Muscle of back (tissue), 3 donors: ENCODE measurements at regions not wholly inside any gene's neighbourhood (a gene's known extent, or its start where the extent isn't known, plus 50 kb on each side); places are given as distances from the start of the nearest gene placed in this dataset.
"Not testable (repeated sequence)": the region's sequence is repeated elsewhere in the genome, so short reads cannot be mapped to it uniquely, and the experiment has no call there.

Experiments
- DNase-seq, 3 donors: peaks; one replicate each; pipeline versions ENCODE4 v3.0.0 to v3.0.0-alpha.2; 2013

DNA sequence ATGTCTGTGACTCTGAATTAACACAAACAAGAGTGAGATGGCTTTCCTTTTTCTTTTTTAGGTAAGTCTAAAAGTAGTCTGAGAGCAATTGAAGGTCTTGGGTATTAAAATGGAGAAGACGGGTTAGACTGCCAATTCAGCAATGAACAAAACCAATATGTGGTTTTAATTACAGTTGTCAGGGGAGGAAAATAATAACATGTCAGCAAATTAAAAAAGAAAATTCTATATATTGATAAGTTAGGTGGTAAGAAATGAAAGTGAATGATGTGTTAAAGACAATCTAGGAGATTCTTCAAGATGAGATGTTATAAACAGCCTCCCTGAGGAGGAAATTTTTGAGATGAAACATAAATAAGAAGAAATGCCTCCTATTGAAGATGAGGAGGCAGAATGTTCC is 150.6 kb upstream of the HSF2 start:
- no peak for DNase-seq

DNA sequence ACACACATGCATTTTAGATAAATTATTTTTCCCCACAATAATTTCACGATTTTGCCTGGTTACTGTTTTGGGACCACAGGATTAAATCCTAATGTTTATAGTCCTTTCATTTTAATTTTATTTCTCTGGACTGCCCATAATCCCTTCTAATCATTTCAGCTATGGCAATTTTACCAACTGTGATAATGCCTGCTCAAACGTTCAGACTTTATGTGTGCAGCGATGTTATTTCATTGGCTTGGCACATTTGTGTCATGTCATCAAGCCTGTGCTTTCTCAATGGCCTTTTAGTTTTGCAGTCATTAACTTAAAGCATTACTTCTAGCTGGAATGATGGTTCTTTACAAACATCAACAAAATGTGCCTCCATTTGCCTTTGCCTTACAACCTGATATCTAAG is 140.6 kb upstream of the HSF2 start:
- DNase-seq: no peak

DNA sequence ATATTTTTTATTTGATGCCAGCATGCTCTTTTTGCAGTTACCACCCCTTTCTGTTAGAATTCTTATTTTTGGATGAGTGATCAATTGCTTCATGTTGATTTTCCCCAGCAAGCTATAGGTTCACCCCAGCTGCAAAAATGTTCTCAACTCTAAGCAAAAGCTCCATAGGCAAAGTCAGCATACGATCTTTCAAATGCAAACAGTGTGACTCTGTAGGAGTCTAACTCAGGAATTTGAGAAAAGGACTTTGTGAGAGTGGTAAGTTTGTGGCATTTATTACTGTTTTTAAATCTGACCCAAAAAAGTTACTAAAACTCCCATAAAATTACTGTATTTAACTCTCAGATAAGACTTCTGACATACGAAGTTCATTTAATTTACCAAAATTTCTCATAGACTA is 134.9 kb upstream of the HSF2 start:
- no peak for DNase-seq

DNA sequence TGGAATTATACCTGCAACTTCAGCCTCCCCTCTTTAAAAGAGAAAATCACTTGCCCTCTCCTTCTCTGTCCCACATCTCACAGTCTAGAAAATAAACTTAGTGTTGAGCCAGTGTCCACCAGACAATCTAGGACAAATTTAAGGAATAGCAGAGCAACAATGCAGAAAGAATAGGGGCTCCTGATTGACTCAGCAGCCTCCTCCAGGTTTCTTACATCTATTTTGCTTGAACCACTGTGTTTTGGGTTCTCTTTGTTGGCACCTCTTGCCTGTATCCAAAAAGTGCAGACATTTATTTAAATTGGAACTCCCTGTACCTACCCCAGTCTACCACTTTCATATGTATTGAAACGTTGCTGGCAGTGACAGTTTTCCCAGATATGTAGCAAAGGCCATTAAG is 133.7 kb upstream of the HSF2 start:
- no peak for DNase-seq

DNA sequence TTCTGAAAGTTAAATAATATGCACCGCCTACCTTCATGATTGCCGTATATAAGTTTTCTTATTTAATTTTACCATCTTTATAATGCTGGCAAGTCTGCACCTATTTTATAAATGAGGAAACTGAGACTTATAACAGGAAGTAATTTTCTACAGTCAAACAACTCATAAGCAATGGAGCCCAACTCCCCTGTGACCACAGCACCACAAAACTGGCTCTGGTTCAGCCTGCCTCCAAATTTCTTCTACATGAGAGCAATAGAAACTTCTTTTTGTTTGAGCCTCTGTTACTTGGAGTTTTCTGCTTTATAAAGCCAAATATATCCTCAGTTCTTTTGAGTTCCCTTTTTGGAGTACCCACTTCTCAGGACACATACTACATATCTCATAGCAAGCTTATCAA is 131.1 kb upstream of the HSF2 start:
- DNase-seq: no peak

DNA sequence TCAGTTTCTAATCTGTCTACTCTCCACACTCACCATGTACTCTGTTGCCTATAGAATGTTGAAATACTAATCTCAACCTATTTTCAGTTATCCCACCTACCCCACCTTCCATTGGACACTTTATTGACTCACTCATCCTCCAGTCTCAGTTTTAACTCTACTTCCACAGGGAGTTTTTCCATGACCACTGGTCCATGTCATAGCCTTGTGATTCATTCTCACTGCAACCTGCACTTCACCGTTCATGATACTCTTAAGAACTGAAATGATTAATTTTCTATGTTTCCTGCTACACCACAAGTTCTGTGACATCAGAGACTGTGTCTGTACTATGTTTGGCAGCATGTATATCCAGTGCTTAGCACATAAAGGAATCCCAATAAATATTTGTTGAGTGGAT is 122.8 kb upstream of the HSF2 start:
- no peak for DNase-seq

DNA sequence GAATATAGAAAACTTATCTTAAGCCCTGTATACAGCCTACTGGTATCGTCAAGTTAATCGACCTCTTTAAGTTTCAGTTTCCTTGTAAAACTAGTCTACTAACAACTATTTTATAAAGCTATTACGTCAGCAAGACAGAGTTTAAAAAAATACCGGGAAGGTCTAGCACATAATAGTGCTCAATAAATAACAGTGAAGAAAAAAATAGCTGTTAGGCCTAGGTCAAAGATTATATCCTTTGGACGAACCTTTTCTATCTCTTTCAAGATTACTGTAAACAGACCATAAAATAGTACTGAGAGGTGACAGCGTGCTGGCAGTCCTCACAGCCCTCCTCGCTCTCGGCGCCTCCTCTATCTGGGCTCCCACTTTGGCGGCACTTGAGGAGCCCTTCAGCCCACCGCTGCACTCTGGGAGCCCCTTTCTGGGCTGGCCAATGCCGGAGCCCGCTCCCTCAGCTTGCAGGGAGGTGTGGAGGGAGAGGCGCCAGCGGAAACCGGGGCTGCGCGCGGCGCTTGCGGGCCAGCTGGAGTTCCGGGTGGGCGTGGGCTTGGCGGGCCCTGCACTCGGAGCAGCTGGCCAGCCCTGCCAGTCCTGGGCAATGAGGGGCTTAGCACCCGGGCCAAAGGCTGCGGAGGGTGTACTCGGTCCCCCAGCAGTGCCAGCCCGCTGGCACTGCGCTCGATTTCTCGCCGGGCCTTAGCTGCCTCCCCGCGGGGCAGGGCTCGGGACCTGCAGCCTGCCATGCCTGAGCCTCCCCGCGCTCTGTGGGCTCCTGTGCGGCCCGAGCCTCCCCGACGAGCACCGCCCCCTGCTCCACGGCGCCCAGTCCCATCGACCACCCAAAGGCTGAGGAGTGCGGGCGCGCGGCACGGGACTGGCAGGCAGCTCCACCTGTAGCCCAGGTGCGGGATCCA is 119.1 kb upstream of the HSF2 start:
- not testable (repeated sequence) for DNase-seq

- DNase-seq: no peak
Observed at GRCh38 chr6:122283884-122284283, 115.6 kb upstream of the HSF2 start.

GRCh38 chr6:122284848-122285247 is 114.6 kb upstream of the HSF2 start:
- no peak for DNase-seq

GRCh38 chr6:122285292-122285913 is 114.0 kb upstream of the HSF2 start:
- DNase-seq: no peak

- no peak for DNase-seq
Observed at GRCh38 chr6:122286512-122286911, 112.9 kb upstream of the HSF2 start.

GRCh38 chr6:122289762-122290539 is 109.5 kb upstream of the HSF2 start:
- peak; percentile 8 to 54 (median 18) for DNase-seq

DNA sequence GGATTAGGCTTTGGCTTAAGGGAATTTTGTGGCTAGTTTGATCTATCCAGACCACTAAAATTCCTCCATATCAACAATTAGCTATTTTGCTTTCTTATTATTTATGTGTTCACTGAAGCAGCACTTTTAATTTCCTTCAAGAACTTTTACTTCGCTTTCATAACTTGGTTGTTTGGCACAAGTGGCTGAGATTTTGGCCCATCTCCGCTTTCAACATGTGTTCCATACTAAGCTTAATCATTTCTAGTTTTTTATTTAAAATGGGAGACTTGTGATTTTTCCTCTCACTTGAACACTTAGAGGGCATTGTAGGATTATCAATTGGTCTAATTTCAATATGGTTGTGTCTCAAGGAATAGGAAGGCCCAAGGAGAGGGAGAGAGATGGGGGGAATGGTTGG is 102.4 kb upstream of the HSF2 start:
- DNase-seq: no peak

- no peak for DNase-seq
Observed at GRCh38 chr6:122302067-122302466, 97.4 kb upstream of the HSF2 start.

- no peak for DNase-seq
Observed at GRCh38 chr6:122307577-122307976, 91.9 kb upstream of the HSF2 start.

DNA sequence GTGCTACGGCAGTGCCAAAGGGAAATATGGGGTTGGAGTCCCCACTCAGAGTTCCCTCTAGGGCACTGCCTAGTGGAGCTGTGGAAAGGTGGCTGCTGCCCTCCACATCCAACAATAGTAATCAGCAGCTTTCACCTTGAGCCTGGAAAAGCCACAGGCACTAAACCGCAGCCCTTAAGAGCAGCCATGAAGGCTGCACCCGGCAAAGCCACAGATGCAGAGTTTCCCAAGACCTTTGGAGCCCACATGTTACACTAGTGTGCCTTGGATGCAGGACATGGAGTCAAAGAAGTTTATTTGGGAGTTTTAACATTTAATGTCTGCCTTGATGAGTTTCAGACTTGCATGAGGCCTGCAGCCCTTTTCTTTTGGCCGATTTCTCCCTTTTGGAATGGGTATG is 91.4 kb upstream of the HSF2 start:
- no peak for DNase-seq

DNA sequence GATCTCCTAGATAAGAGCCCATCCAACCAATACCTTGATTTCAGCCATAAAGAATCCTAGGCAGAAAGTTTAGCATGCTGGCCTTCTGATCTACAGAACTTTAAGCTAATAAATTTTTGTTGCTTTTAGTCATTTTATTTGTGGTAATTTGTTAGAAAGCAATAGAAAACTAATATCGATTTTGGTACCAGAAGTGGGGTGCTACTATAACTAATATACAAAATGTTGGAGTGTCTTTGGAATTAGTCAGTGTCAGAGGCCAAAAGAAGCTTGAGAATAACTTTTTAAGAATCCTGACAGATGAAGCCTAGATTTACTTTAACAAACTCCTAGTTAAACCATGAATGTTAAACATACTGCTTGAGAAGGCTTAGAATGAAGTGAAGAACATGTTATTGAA is 83.6 kb upstream of the HSF2 start:
- no peak for DNase-seq

DNA sequence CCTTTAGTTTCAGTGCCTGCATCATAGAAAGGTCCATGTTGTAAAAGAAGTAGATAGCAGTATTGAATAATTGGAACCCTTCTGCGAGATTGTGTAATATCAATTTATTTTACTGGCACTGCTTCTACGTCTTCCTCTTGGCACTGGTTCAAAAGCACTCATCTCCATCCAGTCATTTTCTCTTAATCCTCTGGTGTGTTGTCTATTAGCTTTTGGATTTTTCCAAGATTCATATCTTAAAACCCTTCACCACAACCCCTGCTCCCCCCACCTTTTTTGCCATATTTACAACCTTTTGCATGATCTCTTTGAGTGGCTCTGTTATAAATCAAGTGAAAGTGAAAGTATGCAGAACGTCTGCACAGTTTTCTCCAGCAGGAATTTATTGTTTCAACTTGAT is 76.6 kb upstream of the HSF2 start:
- DNase-seq: peak; percentile 25 to 75 (median 47)

- no peak for DNase-seq
Observed at GRCh38 chr6:122323361-122323760, 76.1 kb upstream of the HSF2 start.

- no peak for DNase-seq
Observed at GRCh38 chr6:122330315-122330714, 69.1 kb upstream of the HSF2 start.

DNA sequence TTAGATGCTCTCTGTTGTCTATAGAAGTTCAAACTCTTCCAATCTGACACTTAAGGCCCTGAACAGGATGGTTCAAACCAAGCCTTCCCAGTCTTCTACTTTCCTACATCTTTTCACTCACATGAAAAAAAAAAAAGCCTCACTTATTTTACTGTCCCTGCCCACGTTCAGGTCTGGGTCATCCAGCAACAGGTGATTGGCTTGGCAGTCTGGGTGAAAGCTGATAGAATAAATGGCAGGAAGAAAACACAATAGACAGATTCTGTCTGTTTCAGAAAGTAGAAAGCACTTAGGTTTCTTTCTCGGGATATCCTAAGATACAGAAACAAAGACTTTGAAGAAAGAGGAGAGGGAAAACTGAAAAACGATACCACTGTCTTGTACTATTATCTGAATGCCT is 61.8 kb upstream of the HSF2 start:
- no peak for DNase-seq

DNA sequence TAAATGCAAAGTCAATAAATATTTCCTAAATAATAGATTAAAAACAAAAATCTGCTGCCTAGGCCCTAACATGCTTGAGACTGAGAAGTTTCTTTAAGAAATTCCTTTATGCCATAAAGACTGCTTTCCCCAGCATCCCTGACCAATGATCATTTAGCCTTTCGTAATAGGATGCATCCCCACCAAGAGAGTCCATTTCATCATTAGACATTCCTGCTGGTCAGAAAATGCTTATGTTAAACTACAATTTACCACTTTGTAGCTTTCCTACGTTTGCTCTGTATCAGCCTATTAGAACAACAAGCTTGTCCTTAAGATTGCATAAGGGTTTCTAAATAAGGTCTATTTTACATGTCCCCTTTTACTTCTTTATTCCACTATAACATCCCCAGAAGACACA is 59.8 kb upstream of the HSF2 start:
- no peak for DNase-seq

DNA sequence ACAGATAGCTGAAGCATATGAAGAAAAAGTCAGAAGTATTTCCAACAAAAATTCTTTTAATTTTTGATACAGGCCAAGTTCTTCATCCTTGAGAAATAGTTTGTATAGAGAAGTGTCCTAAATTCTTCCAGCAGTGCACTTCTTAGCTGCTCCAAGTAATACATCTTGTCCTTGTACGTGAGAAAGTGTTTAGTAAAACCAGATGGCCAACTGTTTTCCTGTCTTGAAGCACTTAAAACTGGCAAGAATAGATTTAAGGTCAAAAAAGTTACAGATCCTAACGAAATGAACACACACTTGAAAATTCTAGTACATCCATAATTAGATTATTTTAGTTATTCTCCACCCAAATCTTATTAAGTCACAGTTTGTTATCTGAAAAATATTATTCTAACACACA is 52.2 kb upstream of the HSF2 start:
- peak in 2 of 3 donors; percentile 42 to 78 for DNase-seq
